DND-41 (cell line): ENCODE measurements at regions not wholly inside any gene's neighbourhood (a gene's known extent, or its start where the extent isn't known, plus 50 kb on each side); places are given as distances from the start of the nearest gene placed in this dataset.

ENCODE experiments used
- ATAC-seq: fragments of 200-7000 bp; cut with Tn5 transposase; 3 replicates; pipeline ENCODE4 v1.9.1; 2021; ENCODE audit warnings: low read depth; ENCODE audit not compliant: insufficient read depth
- DNase-seq: peaks from one replicate; pipeline ENCODE4 v3.0.0-alpha.2; 2020
- H2AFZ ChIP-seq: 2 replicates; pipeline ENCODE4 v1.6.0; 2012; ENCODE audit warnings: low read depth, low read length
- H3K27ac ChIP-seq: 2 replicates; pipeline ENCODE4 v1.5.1; 2012; ENCODE audit warnings: low read length, inconsistent platforms
- H3K27me3 ChIP-seq: fragments of 200-600 bp; sonication (generic); 2 replicates; pipeline ENCODE4 v1.6.0; 2012; ENCODE audit warnings: low read length, mild to moderate bottlenecking, inconsistent platforms; ENCODE audit not compliant: insufficient read depth, poor library complexity
- H3K36me3 ChIP-seq: 2 replicates; pipeline ENCODE4 v1.5.1; 2012; ENCODE audit warnings: low read length, inconsistent platforms; ENCODE audit not compliant: insufficient read depth
- H3K4me1 ChIP-seq: 2 replicates; pipeline ENCODE4 v1.5.1; 2012; ENCODE audit warnings: mild to moderate bottlenecking, low read length; ENCODE audit not compliant: insufficient read depth
- H3K4me2 ChIP-seq: 2 replicates; pipeline ENCODE4 v1.6.0; 2012; ENCODE audit warnings: mild to moderate bottlenecking, moderate library complexity, low read length, inconsistent platforms; ENCODE audit not compliant: insufficient read depth
- H3K4me3 ChIP-seq, 2 experiments: fragments of 200-600 bp in 1 of 2; shearing (Covaris generic) in 1 of 2; 2 replicates each; pipeline ENCODE4 v1.5.1; 2012 to 2016; ENCODE audit warnings: inconsistent platforms in 2 of 2, low read length in 2 of 2, mild to moderate bottlenecking in 2 of 2, low read depth in 1 of 2, moderate library complexity in 1 of 2
- H3K79me2 ChIP-seq: 2 replicates; pipeline ENCODE4 v1.6.0; 2012; ENCODE audit warnings: low read length, inconsistent platforms; ENCODE audit not compliant: insufficient read depth
- H3K9ac ChIP-seq: 2 replicates; pipeline ENCODE4 v1.6.0; 2012; ENCODE audit warnings: low read depth, mild to moderate bottlenecking, inconsistent platforms, low read length, moderate library complexity
- H3K9me3 ChIP-seq: 2 replicates; pipeline ENCODE4 v1.5.1; 2012; ENCODE audit warnings: low read length, moderate library complexity, mild to moderate bottlenecking, inconsistent platforms; ENCODE audit not compliant: insufficient read depth, severe bottlenecking
- H4K20me1 ChIP-seq: 2 replicates; pipeline ENCODE4 v1.6.0; 2012; ENCODE audit warnings: low read length; ENCODE audit not compliant: insufficient read depth
- EZH2 ChIP-seq: IDR thresholded peaks from 3 replicates; pipeline ENCODE4 v1.6.1; 2012; ENCODE audit warnings: borderline replicate concordance, low read depth, mild to moderate bottlenecking, moderate library complexity, low read length, inconsistent platforms; ENCODE audit not compliant: severe bottlenecking
- TF ChIP-seq, protein P1 (sequence below): IDR thresholded peaks from 2 replicates; pipeline ENCODE4 v1.5.1; 2012; ENCODE audit warnings: borderline replicate concordance, low read length, moderate library complexity, mild to moderate bottlenecking; ENCODE audit not compliant: poor library complexity, severe bottlenecking; ENCODE audit errors: extremely low read depth

DNA sequence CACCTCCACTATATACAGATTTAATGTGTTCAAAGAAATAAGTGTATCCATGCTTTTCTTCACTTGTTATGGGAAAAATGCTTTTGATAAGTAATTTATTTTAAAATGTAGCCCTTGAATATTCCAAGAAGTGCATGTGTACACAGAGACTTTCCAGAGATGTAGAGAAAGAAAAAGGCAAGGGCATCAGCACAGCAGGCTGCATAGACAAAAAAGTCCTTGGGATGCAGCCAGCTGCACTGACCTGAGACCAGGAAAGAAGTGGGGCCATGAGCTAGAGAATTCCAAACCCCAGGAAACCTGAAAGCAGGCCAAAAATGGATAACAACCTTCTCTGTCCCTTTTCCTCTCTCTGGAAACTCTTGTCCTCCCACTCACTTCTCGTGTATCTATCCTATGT is 51.6 kb upstream of the PRDM8 start:
- Histone ChIP-seq H3K4me1 (peaks cover 35% of the 10 kb centered on the region), H3K4me2 (no peak overlapping the region)

DNA sequence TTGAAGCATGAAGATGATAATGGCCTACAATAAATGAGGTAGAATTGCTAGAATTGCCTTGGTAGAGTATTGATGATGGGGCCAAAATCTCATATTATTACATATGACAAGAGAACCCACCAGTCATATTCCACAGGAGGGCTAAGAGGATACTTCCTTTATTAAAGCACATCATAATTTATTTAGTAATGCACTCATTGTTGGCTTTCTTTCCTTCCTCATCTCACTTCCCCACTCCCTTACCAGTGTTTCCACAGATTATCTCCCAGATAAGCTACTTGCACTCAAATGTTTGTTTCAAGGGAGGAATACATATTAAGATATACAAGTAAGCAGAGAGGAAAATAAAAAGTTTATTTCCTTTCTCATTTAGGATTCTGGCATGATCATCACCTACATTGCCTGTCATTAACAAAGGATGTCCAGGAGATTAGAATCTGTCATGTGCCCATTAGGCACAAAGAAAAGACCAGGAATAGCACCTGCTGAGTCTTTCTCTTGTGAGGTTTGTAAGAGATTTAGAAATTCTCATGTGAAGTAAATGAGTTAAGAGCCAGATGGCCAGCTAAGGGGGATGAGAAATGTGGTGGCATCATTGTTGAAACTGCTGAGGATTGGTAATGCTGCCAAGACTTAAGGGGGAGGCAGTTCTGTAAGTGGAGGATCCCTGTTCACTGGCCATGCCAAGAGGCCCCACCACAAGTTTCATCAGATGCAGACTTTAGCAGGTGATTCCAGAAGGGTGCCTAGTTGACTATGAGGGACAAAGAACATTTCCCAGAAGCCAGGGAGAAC is 52.4 kb upstream of the PRDM8 start:
- Histone ChIP-seq H3K36me3 (no peaks in the 10 kb centered on the region), H3K4me1 (peaks cover 43% of the 10 kb centered on the region), H3K27me3 (no peaks in the 10 kb centered on the region), H3K27ac (peak overlapping the region; percentile 8; the same call in 1 of the 2 replicates), H3K4me2 (no peak overlapping the region), H3K9me3 (no peaks in the 10 kb centered on the region), H3K4me3 (no peak overlapping the region), H2AFZ (no peak overlapping the region; the same call in 1 of the 2 replicates), H3K9ac (no peak overlapping the region), H4K20me1 (no peaks in the 10 kb centered on the region), H3K79me2 (no peaks in the 10 kb centered on the region)
- DNase-seq, result no peak
- TF ChIP-seq EZH2, result no peak
- TF ChIP-seq, protein P1, sequence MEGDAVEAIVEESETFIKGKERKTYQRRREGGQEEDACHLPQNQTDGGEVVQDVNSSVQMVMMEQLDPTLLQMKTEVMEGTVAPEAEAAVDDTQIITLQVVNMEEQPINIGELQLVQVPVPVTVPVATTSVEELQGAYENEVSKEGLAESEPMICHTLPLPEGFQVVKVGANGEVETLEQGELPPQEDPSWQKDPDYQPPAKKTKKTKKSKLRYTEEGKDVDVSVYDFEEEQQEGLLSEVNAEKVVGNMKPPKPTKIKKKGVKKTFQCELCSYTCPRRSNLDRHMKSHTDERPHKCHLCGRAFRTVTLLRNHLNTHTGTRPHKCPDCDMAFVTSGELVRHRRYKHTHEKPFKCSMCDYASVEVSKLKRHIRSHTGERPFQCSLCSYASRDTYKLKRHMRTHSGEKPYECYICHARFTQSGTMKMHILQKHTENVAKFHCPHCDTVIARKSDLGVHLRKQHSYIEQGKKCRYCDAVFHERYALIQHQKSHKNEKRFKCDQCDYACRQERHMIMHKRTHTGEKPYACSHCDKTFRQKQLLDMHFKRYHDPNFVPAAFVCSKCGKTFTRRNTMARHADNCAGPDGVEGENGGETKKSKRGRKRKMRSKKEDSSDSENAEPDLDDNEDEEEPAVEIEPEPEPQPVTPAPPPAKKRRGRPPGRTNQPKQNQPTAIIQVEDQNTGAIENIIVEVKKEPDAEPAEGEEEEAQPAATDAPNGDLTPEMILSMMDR, result no peak
- peak; percentile 66 for ATAC-seq

More for the DNA sequence above, 51.6 kb upstream of the PRDM8 start:
- Histone ChIP-seq H3K4me3 (no peak overlapping the region), H4K20me1 (no peaks in the 10 kb centered on the region), H3K27ac (no peak overlapping the region), H2AFZ (no peak overlapping the region), H3K9me3 (no peaks in the 10 kb centered on the region), H3K36me3 (no peaks in the 10 kb centered on the region), H3K27me3 (no peaks in the 10 kb centered on the region), H3K79me2 (no peaks in the 10 kb centered on the region), H3K9ac (no peak overlapping the region)
- ATAC-seq (no peak), DNase-seq (no peak)
- TF ChIP-seq, protein P1, result no peak
- TF ChIP-seq EZH2, result no peak

DNA sequence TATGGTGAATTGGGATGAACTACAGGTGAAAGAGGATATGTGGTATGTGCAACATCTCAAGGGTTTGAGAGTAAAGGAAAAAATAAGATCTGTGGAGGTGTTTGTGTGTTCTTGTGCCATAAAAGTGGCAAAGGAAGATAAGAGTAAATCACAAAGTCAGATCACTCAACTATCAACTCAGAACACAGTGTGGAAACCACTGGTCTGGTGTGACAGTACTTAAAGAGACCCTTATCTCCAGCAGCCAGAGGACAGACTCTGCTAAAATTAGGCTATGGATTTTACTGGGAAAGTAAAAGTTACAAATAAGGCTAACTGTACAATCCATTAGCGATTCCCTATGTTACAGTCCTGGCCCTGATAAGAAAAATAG is 54.0 kb upstream of the PRDM8 start:
- no peak for ATAC-seq
- Histone ChIP-seq H3K4me1 (peaks cover 59% of the 10 kb centered on the region), H3K79me2 (no peaks in the 10 kb centered on the region), H3K4me2 (no peak overlapping the region), H3K36me3 (no peaks in the 10 kb centered on the region), H3K9me3 (no peaks in the 10 kb centered on the region), H2AFZ (peak overlapping the region; percentile 27; the same call in 1 of the 2 replicates), H4K20me1 (no peaks in the 10 kb centered on the region), H3K27me3 (no peaks in the 10 kb centered on the region), H3K9ac (no peak overlapping the region), H3K27ac (peak overlapping the region; percentile 45), H3K4me3 (no peak overlapping the region)
- TF ChIP-seq EZH2, result no peak
- TF ChIP-seq, protein P1, result no peak
- DNase-seq, result no peak
